OCI-LY7 (cell line): ENCODE measurements at regions not wholly inside any gene's neighbourhood (a gene's known extent, or its start where the extent isn't known, plus 50 kb on each side); places are given as distances from the start of the nearest gene placed in this dataset.

ENCODE experiments used
- BruUV-seq: library from RNA; stranded (reverse); fragments of 400-500 nt; replicated peaks from 2 replicates; lab custom pipeline; 2021; lab: Mats Ljungman, UMichigan
- CTCF ChIA-PET: fragments of 300-600 bp; sonication (Branson Sonifier 250); formaldehyde crosslinking; loops from one replicate; lab custom pipeline; 2022; ENCODE audit warnings: antibody characterized with exemption; ENCODE audit not compliant: unreplicated experiment; lab: Charles Lee
- POLR2A ChIA-PET: fragments of 300-600 bp; sonication (Branson Sonifier 250); formaldehyde crosslinking; loops from one replicate; lab custom pipeline; 2022; ENCODE audit warnings: antibody characterized with exemption; lab: Charles Lee
- DNase-seq: peaks from one replicate; pipeline ENCODE4 v3.0.0-alpha.2; 2015; ENCODE audit warnings: low spot score
- H2AFZ ChIP-seq: fragments of 200-600 bp; sonication (generic), shearing (Covaris generic); 2 replicates; pipeline ENCODE4 v1.6.1; 2014; ENCODE audit warnings: mild to moderate bottlenecking, antibody characterized with exemption, low read length, moderate library complexity
- H3K27ac ChIP-seq: fragments of 200-600 bp; sonication (generic); 2 replicates; pipeline ENCODE4 v1.5.1; 2014; ENCODE audit warnings: mixed run types, low read depth, mild to moderate bottlenecking, moderate library complexity, low read length, inconsistent platforms; ENCODE audit not compliant: poor library complexity, severe bottlenecking
- H3K36me3 ChIP-seq: fragments of 200-600 bp; sonication (generic); 2 replicates; pipeline ENCODE4 v1.6.1; 2014; ENCODE audit warnings: mild to moderate bottlenecking, antibody characterized with exemption, low read length, moderate library complexity, mixed read lengths; ENCODE audit not compliant: insufficient read depth
- H3K4me1 ChIP-seq: fragments of 200-600 bp; sonication (generic); 2 replicates; pipeline ENCODE4 v1.5.1; 2014; ENCODE audit warnings: mild to moderate bottlenecking, low read length; ENCODE audit not compliant: insufficient read depth, poor library complexity, severe bottlenecking
- H3K4me2 ChIP-seq: fragments of 200-600 bp; sonication (generic); 2 replicates; pipeline ENCODE4 v1.6.1; 2014; ENCODE audit warnings: mild to moderate bottlenecking, low read length
- H3K4me3 ChIP-seq: fragments of 200-600 bp; sonication (generic); 2 replicates; pipeline ENCODE4 v1.5.1; 2014; ENCODE audit warnings: mild to moderate bottlenecking, low read depth, low read length; ENCODE audit not compliant: poor library complexity, severe bottlenecking
- H3K79me2 ChIP-seq: fragments of 200-600 bp; sonication (generic); 2 replicates; pipeline ENCODE4 v1.6.1; 2016; ENCODE audit warnings: low read depth, mild to moderate bottlenecking, low read length, moderate library complexity, mixed read lengths; ENCODE audit not compliant: insufficient read depth
- H3K9me2 ChIP-seq: fragments of 200-600 bp; sonication (generic); 2 replicates; pipeline ENCODE4 v1.6.1; 2016; ENCODE audit warnings: mild to moderate bottlenecking, low read length, mixed read lengths; ENCODE audit not compliant: insufficient read depth
- H3K9me3 ChIP-seq: fragments of 200-600 bp; sonication (generic); 2 replicates; pipeline ENCODE4 v1.6.1; 2014; ENCODE audit warnings: mild to moderate bottlenecking, mixed run types, low read length, mixed read lengths
- H4K20me1 ChIP-seq: fragments of 200-600 bp; sonication (generic); 2 replicates; pipeline ENCODE4 v1.6.1; 2014; ENCODE audit warnings: mild to moderate bottlenecking, antibody characterized with exemption, low read length, moderate library complexity, mixed read lengths; ENCODE audit not compliant: insufficient read depth
- CTCF ChIP-seq: fragments of 200-600 bp; sonication (generic); conservative IDR thresholded peaks from 2 replicates; pipeline ENCODE4 v1.5.1; 2014; ENCODE audit warnings: mild to moderate bottlenecking, antibody characterized with exemption, low read length, moderate library complexity, mixed read lengths
- EZH2phosphoT487 ChIP-seq: fragments of 200-600 bp; sonication (generic); IDR thresholded peaks from 2 replicates; pipeline ENCODE4 v1.6.1; 2018; ENCODE audit warnings: low read depth, borderline replicate concordance, mild to moderate bottlenecking, mixed run types, antibody characterized with exemption, low read length, moderate library complexity, mixed read lengths
- intact Hi-C: fragments of 100-400 bp; cut with micrococcal nuclease; formaldehyde crosslinking; loops from one replicate; pipeline ENCODE4 v1.10.0; 2022; ENCODE audit not compliant: unreplicated experiment

- Histone ChIP-seq H3K79me2 (no peaks in the 10 kb centered on the region), H3K9me3 (no peaks in the 10 kb centered on the region), H3K4me1 (no peaks in the 10 kb centered on the region), H3K27ac (no peak overlapping the region), H3K9me2 (no peaks in the 10 kb centered on the region), H3K4me2 (no peak overlapping the region), H3K36me3 (no peaks in the 10 kb centered on the region), H2AFZ (no peak overlapping the region), H4K20me1 (no peaks in the 10 kb centered on the region), H3K4me3 (no peak overlapping the region)
- ChIA-PET POLR2A (no interaction called here), CTCF (no interaction called here)
- intact Hi-C loops: no loop called here
- no peak for DNase-seq
- TF ChIP-seq EZH2phosphoT487: no peak
- no peak for TF ChIP-seq CTCF
- BruUV-seq: no TSS peak
These were observed 712.8 kb downstream of the FAT4 start for GRCh38 chr4:126027601-126028000.

DNA sequence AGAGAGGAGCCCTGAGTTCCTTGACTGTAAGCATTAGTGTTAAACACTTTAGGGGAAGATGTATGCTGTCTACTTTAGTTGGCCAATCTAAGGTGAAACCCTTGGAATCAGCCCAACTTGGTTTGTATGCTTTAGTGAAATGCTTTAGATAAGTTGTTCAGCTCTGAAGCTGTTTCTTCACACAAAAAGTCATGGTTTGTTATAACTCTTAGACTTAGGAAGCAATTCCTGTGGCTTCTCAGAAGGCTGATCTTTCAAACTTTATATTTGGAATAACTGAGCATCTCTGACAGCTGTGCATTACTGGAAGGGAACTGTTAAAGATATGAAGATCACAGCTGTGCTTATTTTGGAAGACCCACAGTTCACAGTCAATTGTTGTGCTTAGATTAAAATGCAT lies 714.1 kb downstream of the FAT4 start:
- Histone ChIP-seq H2AFZ (no peak overlapping the region), H3K4me1 (no peaks in the 10 kb centered on the region), H3K9me2 (no peaks in the 10 kb centered on the region), H3K4me2 (no peak overlapping the region), H4K20me1 (no peaks in the 10 kb centered on the region), H3K27ac (no peak overlapping the region), H3K4me3 (no peak overlapping the region), H3K79me2 (no peaks in the 10 kb centered on the region), H3K36me3 (no peaks in the 10 kb centered on the region), H3K9me3 (no peaks in the 10 kb centered on the region)
- TF ChIP-seq CTCF (no peak), EZH2phosphoT487 (no peak)
- CTCF ChIA-PET: no interaction called here
- DNase-seq: no peak
- BruUV-seq: no TSS peak
- intact Hi-C loops: no loop called here
- POLR2A ChIA-PET: no interaction called here

GRCh38 chr4:126037231-126037630 lies 722.5 kb downstream of the FAT4 start:
- Histone ChIP-seq H3K9me2 (no peaks in the 10 kb centered on the region), H4K20me1 (no peaks in the 10 kb centered on the region), H3K4me3 (no peak overlapping the region), H2AFZ (no peak overlapping the region), H3K27ac (no peak overlapping the region), H3K79me2 (no peaks in the 10 kb centered on the region), H3K9me3 (no peaks in the 10 kb centered on the region), H3K4me2 (no peak overlapping the region), H3K4me1 (no peaks in the 10 kb centered on the region), H3K36me3 (no peaks in the 10 kb centered on the region)
- no peak for TF ChIP-seq CTCF
- TF ChIP-seq EZH2phosphoT487: no peak
- DNase-seq: no peak
- CTCF ChIA-PET: no interaction called here
- POLR2A ChIA-PET: no interaction called here
- no TSS peak for BruUV-seq
- intact Hi-C loops: no loop called here
